GM21423 (cell line): ENCODE measurements at regions not wholly inside any gene's neighbourhood (a gene's known extent, or its start where the extent isn't known, plus 50 kb on each side); places are given as distances from the start of the nearest gene placed in this dataset.
A peak's percentile ranks its signal among the peaks of the same experiment; 100 is the strongest.

ENCODE experiments used
- ATAC-seq: cut with Tn5 transposase; IDR thresholded peaks from one replicate; pipeline ENCODE4 v1.9.1; 2021; ENCODE audit warnings: mild to moderate bottlenecking, moderate library complexity; ENCODE audit not compliant: unreplicated experiment

DNA sequence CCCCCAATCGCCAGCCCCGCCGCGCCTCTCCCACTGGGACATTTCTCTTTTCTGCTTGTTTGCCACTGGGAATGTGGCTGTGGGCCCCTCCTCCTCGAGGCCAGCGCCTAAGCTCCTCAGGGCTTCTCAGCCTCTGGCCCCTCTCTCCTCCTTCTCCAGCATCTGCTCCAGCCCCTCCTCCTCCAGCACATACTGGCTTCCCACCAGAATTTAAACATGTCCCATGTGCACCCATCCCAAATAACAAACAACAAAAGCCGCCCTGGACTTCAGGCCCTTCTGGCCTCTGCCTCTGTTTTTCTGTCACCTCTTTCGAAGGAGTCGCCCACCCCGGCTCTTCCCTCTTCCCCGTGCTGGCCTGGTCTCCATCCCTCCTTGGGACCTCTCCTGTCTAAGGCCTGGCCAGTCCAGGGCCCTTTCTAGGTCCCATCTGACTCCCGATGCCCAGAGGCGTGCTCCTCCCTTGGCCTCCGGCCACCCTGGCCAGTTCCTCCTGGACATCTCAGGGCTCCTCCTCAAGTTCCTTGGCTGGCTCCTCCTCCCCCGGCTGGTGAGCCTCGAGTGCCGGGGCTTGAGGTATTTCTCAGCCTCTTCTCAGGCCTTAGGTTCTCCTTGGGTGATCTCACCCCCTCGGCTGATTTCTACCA, 94.6 kb upstream of the SLC6A6 start:
- no peak for ATAC-seq

DNA sequence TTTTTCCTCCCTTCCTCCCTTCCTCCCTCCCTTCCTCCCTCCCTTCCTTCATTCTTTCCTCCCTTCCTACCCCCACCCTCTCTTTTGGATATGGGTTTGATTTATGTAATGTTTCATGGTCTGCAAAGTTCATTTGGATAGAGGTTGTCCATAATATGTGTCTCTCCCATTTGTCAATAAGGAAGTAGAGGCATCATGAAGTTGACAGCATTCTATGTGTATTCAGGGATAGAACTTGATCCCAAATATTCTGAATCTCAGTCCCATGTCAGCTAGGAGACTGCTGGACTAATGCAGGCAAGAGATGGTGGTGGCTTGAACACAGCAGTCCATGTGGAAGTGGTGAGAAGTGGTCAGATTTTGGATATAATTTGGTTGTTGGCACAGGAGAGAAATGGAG, 90.7 kb upstream of the SLC6A6 start:
- ATAC-seq, result no peak

DNA sequence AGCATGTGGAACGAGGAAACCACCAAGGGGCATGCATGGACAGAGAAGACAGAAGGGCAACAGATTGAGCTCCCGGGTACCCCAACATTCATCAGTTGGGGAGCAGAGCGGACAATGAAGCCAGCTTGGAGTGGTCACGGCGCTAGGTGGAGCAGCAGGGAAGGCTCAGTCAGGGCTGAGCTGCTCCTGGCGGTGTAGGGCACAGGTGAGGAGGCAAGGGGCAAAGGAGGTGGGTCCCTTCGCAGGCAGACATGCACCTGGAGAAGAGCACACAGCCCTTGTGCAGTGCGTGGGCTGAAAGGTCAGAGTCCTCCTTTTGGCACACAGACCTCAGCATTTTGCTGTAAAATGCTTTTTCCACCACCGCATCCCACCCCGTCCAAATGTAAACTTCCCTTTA, 90.0 kb upstream of the SLC6A6 start:
- ATAC-seq, result no peak

GRCh38 chr3:14317057-14317553, 85.3 kb upstream of the SLC6A6 start:
- no peak for ATAC-seq

DNA sequence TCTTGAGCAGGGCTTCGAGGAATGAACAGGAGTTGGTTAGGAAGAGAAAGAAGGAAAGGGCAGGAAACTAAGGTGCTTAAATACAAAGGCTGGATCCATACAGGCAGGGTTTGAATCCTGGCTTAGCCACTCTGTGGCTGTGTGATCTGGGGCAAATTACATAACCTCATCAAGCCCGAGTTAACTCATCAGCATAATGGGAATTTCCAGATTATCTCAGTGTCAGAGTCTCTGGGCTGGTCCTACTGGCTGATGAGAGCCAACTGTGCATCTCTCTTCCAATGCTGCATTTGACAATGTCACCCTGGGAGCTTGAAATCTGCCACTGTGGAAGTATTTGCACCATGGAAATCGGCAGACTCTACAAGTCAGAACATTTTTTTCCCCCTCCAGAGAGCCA, 83.8 kb upstream of the SLC6A6 start:
- ATAC-seq, result no peak

GRCh38 chr3:14319654-14320182, 82.7 kb upstream of the SLC6A6 start:
- peak; percentile 96 for ATAC-seq

- no peak for ATAC-seq
These were observed 82.2 kb upstream of the SLC6A6 start for GRCh38 chr3:14320219-14320618.

- ATAC-seq, result no peak
These were observed 80.4 kb upstream of the SLC6A6 start for GRCh38 chr3:14322001-14322400.

DNA sequence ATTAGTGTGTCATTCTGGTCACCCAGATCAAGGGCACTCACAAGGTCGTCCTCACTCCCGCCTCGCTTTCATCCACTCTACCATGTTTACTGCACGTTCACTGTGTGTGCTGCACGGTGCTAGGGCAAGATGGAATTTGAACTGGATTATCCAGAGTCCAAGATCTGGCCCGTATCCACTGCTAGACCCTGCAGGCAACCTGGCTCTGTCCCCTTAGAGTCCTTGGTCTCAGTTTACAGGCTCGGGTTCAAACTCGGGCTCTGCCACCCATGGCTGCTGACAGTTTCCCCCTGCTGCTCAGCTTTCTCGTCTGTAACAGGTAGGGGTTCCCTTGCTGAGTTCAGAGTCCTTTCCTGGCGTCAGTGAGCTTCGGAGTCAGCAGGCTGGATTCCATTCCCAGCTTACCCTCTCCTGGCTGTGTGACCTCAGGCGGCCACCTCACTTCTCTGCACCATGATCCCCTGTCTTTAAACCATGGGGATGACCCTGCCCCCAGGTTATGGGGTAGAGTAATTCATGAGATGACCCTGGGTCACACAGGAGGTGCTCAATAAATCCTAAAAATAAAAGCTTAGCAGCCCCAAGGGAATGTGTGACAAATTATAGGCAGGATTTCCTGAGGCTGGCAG, 79.6 kb upstream of the SLC6A6 start:
- no peak for ATAC-seq

GRCh38 chr3:14323401-14324223, 78.8 kb upstream of the SLC6A6 start:
- ATAC-seq, result no peak

- ATAC-seq, result no peak
These were observed 78.0 kb upstream of the SLC6A6 start for GRCh38 chr3:14324224-14324944.

- ATAC-seq, result no peak
These were observed 74.0 kb upstream of the SLC6A6 start for GRCh38 chr3:14328422-14328821.

GRCh38 chr3:14329116-14329830, 73.1 kb upstream of the SLC6A6 start:
- no peak for ATAC-seq

- ATAC-seq, result no peak
These were observed 72.6 kb upstream of the SLC6A6 start for GRCh38 chr3:14329842-14330241.

DNA sequence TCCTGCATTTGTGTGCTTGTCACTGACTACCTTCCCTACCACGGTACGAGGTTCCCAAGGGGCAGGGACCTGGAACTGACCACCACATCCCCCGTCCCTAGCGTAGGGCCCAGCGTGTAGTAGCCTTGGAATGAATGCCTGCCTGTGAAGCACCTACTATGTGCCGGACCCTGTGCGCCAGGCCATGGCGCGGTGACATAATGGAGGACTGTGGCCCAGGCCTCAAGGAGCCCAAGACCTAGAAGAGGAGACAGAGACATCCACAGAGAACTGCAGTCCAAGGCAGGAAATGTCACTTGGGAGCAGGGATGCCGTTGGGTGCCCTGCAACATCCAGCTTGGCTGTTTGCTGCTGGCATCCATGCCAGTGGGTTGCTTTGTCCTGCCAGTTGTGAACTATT, 71.9 kb upstream of the SLC6A6 start:
- no peak for ATAC-seq

DNA sequence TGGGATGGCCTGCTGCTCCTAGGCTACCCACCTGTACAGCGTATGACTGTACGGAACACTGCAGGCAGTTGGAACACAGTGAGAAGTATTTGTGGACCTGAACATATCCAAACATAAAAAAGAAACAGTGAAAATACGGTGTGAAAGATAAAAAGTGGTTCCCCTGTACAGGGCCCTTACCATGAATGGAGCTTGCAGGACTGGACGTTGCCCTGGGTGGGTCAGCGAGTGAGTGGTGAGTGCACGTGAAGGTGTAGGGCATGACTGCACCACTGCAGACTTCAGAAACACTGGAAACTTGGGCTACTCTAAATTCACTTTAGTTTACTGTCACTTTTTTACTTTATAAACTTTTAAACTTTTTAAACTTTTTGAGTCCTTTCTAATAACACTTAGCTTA, 71.2 kb upstream of the SLC6A6 start:
- no peak for ATAC-seq

DNA sequence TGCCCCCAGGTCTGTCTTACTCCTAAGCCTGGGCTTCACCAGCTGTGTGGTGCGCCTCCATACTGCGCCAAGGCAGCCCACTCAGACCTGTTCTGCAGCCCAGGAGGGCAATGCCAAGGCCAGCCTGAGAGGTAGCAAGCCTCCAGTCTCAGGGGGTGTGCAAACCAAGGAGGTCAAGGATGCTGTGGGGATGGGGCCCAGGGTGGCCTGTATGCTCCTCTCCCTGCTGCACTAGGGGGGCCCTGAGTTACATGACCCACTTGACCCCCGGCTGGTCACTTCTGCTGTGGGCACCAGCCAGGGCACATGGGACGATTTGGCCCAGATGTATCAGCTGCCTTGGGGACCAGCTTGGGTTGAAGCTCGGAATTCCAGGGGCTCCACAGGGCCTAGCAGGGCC, 70.0 kb upstream of the SLC6A6 start:
- no peak for ATAC-seq

DNA sequence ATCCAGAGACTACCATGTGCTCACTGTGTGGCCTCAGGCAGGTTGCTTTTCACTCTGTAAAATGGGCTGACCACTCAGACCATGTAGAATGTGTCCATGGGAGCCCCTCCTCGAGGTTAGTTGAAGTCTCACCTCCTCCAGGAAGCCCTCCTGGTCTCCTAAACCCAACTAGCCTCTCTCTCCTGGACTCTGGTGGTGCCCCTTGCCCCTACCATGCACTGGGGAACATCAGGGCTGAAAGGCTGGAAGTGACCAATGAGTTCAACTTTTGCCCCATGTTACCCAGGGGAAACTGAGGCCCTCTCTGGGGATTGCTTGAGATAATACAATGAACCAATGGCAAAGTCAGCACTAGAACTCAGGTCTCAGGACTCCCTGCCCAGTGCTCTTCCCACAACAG, 69.2 kb upstream of the SLC6A6 start:
- ATAC-seq, result no peak

- ATAC-seq, result no peak
These were observed 68.8 kb upstream of the SLC6A6 start for GRCh38 chr3:14333621-14334020.

DNA sequence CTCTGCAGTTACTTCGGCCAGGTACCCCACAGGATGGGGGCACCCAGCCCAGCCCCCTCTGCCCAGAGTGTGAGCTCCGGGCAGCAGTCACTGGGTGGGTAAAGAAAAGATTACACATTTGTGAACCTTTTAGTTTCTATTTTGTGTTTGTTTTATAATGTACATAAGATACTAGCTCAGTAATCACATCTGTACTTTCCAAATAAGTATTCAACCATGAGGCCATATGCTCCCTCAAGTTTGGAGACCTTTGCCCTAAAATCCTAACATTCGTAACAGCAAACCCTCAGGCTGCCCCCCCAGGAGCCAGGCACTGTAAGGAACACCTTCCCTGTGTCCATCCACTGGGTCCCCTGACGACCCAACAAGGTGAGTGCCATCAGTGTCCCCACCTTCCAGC, 68.3 kb upstream of the SLC6A6 start:
- no peak for ATAC-seq
